ENCODE measurements at regions not wholly inside any gene's neighbourhood (a gene's known extent, or its start where the extent isn't known, plus 50 kb on each side); places are given as distances from the start of the nearest gene placed in this dataset.

DNA sequence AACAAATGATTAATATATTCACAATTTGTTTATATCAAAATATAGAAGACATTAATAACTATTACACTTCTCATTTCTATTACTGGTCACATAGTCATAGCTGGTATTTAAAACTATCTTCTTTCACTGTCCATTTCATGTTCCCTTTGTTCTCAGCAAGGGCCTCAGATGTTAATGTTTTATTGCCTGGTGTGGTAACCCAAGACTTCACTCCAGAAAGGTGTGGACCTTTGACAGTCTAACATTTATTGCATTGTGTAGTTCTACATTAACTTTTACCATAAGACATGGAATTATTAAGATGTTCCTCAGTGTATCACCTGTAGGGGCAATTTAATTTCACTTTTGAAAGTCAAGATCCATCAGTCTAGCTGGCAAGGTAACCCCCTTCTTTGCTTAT is 691.3 kb downstream of the SQOR start:
- no peak for DNase-seq

DNA sequence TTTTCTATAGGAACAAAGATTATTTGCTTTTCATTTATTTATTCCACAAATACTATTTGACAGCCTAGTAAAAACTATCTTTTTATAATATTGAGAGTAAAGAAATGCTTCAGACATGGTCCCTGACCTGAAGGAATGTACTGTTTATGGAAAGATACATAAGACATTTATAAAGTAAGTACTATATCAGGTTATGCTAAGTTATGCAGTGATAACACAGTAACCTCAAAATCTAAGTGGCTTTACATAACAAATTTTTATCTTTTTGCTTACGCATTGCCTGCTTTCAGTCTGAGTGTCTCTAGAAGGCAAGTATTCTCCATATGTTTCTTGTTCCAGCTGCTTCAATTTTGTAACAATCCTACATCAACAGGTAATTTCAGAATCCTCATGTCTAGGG is 694.0 kb downstream of the SQOR start:
- peak; percentile 12 for DNase-seq

DNA sequence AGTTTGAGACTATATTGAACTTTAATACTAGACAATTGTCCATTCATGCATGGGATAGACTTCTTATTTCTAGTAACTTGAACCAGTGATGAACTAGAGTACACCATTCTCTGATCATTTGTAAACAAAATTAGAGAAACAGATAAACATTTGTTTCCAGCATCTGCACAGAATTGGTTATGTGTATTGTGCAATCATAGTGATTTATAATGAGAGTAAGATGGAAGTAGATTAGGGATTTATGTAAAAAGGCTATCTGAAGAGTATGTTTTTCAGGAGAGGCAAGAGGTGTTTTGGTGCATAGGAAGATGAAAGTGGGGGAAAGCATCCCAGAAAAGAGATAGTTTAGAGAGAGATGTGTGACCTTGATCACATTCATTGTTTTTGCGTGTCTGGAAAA is 695.0 kb downstream of the SQOR start:
- no peak for DNase-seq

DNA sequence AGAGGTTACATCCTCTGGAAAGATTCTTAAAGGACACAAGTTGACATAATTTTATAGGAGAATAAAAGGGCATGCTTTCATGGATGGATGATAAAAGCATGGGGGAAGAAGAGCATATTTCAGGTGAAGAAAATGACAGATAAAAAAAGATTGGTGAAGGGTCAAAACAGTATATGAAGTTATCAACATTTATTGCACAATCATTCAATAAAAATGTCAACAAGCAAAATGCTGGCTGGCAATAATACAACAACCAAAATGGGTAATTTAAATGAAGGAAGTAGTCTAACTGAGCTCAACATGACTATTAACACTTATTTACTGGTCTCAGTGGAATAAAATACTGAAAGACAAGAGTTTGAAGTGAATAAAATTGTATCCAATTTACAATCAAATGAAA is 696.7 kb downstream of the SQOR start:
- no peak for DNase-seq

DNA sequence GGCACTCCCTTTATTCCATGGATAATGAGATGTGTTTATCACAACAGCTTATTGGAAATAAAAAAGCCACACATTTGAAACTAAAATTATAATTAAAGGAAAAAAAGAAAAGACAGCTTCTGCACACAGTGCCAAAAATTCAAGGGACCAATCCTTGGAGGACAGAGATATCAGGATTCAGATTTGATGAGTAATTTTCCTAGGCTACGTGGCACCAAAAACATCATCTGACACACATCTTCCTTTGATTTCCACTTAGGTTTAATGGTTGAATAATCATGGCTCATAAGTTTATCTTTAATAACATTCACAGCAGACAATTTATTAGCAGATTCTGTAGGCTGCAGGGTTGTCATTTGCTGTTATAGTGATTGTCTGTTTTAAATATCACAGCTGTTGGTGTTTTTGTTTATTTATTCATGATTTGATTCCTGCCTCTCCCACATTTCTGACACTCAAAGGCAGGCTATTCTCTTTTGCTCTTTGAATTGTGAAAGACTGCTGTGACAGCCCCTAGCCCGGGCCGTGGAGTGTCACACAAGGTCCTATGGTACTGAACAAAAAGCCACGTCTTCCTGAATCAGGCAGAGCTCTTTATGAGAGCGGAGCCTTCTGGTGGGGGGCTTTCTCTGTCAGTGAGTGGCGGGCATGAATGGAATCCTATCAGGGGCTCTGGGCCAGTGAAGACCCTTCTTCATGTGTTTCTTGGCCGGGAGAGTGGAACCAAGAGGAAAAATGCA is 708.5 kb downstream of the SQOR start:
- peak; percentile 76 for DNase-seq

DNA sequence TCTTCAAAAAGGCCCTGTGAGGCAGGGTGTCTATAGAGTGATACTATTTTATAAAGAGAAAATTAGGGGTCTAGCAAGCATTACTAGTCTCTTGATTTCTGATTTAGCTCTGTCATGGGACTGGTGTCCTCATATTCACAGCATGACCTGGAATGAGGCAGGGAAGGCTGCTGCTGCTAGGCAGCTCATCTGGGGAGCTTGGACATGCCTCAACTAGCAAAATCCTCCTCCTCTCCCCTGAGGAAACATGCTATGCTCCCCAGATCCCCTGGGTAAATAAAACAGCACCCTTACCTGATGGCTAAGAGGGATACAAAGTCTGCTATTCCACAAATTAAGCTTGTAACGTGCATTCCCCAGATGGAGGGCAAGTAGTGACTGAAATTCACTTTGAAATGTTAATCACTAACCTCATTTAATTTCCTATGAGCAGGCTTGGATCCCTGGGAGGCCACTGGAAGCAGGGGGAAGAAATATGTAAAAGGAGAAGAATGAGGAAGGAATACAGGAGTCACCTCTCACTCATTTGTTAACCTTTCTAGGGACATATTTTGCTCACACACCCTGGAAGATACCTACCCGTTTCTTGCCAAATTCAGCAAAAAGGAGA is 709.4 kb downstream of the SQOR start:
- DNase-seq, result peak; percentile 97

DNA sequence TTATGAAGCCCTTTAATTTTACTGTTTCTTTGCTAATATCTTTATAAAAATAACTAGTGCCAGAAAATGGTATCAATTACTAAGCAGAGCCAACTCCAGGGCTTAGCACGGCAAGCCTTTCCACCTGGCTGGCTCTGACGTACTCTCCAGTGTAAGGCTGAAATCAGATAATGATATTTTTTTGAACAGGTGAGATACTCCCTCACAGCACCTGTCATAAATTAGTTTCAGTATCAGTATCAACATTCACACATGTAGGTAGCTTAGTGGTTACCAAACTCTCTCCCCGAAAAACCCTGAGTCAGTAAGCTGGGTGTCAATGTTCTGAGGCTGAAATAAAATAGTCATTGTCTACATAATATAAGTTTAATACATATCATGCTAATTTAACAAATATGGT is 710.1 kb downstream of the SQOR start:
- peak; percentile 96 for DNase-seq

DNA sequence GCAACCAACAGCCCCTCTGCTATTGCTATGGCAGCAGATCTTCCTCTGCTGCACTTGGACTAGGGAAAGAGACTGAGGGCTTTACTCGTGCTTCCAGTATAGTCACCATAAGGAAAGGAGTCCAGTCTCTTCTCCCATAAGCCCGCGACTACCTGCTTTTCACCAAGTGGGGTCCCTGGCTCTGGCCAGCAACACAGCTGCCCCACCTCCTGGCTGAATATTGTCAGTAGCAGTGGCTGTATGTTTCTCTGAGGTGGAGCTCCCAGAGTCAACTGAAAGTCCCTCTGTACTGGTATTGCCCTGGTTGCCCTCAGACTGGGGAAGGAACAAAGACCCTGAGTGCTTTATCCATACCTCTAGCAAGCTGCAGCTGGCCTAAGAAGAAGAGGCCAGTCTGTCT is 719.6 kb downstream of the SQOR start:
- DNase-seq, result no peak

DNA sequence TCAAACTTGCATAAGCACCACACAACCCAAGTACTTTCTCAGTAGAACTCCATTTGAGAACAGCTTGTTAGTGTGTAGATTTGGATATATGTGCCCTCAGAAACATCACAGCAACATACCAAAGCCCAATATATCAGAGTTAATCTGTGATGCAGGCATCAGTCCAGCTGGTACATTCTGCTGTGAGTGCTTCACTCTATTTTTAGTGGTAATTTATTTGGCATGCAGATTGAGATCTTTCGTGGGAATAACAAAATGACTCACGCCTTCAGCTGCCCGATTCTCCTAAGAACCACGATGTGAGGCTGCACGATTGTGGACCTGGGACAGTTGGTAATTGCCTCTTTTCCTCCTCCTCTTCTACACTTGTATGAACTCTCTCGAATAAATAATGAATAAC is 730.7 kb downstream of the SQOR start:
- DNase-seq, result peak; percentile 35

DNA sequence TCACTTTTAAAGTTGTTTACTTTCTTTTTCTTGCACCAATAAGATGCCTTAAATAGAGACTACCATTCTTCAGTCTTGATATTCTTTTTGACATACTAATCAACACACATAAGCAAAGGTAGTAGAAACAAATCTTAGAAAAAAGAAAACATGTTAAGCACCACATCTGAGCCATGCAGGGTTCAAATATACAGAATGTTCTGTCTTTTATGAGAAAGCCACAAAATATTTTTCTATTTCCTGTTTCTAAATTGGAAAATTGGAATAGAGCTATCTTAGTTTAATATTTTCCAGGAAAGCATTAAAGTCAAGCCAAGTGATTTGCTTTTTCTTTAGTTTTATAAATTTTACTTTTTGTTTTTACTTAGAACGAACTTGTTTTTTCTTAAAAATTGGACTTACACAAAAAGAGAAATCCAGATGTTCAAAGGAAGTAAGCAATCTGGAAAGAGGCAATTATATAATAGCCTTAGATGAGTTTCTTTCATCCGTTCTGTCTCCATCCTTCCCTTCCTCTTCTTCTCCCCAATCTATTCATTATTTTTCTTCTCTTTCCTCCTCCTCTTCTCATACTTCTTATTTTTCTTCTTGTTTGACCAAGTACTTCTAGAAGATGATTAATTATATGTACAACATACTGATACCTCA is 731.7 kb downstream of the SQOR start:
- DNase-seq, result no peak

DNA sequence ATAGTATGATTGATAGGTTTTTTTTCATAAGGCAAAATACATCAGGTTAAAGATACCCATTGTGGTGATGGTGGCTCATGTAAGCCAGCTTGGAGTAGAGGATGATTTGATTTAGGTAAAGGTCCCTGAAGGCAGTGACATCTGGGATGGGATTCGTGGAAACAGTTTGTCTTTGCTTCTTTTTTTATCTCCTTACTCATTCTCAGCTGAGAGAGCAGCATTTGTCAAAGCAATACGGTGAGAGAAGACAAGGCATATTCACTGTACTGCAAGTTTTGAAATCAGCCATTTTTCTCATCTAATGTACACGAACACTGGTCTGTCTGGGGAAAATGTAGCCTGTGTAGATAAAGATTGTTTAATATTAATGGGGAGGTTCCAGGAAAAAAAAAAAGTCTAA is 749.1 kb downstream of the SQOR start:
- DNase-seq, result no peak

DNA sequence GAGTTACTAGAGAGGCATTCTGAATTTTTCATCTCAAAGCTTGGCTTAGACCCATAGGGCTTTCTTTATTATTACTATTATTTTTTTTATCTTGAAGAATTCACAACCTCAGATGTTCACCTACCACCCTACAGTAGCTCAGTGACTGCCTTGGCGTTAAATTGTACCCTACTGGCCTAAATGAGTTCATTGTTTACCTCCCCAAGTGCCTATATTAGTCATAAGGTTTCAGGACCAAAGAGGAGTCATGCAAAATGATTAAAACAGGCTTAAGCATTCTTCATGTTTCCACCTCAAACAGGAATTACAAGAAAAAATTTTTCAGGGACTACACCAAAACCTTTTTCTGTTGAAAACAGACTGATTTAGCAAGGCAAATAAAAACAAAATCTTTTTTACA is 751.5 kb downstream of the SQOR start:
- no peak for DNase-seq

DNA sequence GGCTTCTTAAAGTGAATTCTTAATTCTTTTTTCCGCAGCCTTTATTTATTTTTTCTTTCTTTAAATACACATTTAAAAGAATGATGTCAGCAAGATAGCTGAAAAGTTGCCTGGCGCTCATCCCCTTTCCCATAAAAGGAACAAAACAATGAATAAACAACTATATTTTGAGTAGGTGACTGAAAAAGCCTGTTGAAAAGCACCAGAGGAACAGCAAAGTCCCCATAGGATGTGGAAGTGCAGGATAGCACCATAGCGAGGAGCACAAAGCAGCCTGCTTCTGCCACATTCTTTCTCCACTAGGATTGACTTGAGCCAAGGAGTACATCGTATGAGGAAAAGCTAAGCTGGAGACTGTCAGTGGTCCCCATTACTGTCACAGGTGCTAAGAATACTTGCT is 754.9 kb downstream of the SQOR start:
- no peak for DNase-seq

DNA sequence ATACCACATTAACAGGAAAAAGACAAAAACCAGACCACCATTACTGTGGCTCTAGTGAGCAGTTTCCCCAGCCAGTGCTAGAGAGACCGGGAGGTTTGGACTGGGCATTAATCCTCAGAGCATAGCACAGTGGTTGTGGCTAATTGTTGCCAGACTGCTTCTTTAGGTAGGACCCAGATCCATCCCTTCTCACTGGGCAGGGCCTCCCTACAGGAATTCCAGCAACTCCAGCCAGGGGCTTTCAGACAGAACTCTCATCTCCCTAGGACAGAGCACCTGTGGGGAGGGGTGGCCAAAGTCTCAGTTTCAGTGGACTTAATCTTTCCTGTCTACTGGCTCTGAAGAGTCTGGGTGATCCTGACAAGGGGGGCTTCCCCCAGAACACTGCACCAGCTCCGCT is 759.6 kb downstream of the SQOR start:
- no peak for DNase-seq

DNA sequence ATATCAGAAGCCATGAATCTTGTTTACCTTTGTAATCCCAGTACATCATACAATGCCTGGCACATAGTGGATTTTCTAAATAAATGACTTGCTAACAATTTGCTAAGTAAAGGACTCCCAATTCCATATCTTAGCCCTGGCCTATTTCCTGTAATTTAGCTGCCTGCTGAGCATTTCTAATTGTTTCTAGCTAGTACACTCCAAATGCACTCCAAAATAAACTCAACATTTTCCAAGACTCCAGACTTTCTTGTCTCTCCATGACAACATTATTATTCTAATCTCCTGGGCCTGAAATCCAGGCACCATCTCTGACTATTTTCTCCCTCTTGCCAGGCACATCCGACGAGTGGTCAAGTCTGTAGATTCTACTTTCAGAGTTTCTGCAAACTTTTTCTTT is 773.5 kb downstream of the SQOR start:
- DNase-seq, result no peak

DNA sequence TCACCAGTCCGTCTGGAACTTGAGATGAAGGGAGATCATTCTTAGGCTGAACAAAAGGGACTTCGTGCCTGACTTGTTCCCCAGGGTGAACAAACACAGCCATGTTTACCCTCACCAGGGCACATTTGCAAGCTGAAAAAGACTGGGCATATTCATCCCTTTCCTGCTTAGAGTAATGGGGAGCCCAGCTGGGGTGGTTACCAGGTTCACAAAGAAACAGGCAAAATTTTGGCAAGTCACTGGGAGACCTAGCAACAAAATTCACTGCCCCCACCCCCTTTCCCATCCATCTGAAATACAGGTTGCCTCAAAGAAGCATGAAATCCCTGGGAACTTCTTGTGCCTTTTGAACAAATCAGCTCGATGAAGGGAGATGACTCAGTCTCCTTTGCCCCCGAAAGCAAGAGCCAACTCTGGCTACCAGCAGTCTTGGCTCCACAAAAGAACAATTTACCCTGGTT is 775.0 kb downstream of the SQOR start:
- DNase-seq, result no peak

DNA sequence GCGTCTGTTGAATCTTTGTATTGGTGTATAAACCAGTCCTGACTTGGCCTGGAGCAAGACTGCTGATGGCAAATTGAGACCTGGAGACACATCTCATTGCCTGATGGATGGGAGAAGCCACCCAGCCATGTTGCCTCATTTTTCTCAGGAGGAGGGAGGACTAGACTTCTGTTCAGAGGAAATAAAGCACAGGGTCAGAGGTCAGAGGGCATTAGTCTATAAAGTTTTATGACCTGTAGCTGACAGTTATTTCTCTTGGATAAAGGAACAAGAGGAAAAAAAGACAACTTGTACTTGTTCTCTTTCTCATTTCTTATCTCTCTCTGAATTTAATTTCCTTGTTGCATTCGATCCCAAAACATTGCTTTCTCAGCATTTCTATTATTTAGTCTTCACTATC is 775.9 kb downstream of the SQOR start:
- DNase-seq, result no peak

DNA sequence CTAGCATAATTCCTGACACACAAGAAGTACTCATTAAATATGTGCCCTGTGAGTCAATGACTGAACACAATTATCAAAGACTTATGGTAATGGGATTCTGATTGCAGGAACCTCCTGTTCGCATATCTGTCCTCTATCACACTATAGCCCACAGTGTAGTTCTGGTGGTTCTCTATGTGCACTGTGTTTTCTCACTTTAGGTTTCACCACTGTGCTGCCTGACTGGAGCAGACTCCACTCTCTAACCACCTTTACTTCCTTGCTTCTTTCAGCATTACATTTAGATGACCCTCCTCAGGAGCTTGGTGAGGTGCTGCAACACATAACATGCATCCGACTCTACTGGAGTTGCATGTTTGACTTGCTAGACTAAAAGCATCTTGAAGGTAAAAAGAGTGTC is 777.1 kb downstream of the SQOR start:
- DNase-seq, result no peak

DNA sequence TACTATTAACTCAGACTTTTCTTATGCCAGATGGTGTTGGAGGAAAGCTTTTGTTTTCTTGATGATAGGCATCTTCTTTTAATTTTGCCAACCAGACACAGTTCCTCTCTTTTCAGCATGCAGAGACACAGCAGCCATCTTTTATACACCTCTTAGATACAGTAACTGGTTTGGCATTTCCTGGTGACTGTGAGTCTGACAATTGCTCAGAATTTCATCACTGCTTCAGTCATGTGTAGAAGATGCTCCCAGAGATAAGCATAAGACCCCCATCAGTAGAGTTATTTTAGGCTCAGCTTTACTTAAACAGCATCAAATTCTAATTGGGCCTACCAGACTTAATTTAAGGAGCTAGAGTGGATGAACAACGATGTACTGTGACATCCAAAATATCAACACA is 779.0 kb downstream of the SQOR start:
- no peak for DNase-seq

DNA sequence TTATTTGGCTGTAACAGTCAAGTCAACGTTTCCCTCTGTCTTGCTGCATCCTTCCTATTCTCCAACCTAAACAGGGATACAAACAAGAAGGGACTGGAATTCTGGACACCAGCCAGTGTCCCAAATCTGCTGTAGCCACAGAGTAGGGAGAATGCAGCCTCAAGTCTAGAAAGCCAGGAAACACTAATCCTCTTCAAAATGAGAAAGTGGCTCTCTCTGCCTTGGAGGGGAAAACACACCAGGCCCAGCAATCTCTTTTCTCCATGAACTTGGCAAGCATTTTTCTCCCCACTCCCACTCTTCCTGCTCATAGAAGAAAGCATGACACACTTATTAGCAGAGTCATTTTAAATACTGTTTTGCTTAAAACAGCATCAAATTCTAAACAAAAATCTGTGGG is 781.7 kb downstream of the SQOR start:
- no peak for DNase-seq

DNA sequence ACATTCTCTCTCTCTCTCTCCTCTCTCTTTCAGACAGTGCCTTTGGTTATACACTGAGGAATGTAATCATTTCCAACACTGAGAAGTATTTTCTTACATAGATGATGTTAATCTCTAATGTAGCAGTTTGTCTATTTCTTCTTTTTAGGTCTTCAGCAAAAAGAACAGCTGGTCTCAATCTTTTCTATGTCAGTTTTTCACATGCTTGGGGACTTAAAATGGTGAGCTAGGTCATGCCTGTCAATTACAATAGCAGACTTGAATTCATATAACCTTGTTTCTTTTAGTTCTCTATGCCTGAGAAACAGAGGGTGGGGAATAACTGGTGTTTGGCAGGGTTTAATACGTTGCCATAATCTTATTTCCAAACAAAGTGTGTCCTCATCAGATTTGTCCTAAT is 786.2 kb downstream of the SQOR start:
- DNase-seq, result peak; percentile 30

DNA sequence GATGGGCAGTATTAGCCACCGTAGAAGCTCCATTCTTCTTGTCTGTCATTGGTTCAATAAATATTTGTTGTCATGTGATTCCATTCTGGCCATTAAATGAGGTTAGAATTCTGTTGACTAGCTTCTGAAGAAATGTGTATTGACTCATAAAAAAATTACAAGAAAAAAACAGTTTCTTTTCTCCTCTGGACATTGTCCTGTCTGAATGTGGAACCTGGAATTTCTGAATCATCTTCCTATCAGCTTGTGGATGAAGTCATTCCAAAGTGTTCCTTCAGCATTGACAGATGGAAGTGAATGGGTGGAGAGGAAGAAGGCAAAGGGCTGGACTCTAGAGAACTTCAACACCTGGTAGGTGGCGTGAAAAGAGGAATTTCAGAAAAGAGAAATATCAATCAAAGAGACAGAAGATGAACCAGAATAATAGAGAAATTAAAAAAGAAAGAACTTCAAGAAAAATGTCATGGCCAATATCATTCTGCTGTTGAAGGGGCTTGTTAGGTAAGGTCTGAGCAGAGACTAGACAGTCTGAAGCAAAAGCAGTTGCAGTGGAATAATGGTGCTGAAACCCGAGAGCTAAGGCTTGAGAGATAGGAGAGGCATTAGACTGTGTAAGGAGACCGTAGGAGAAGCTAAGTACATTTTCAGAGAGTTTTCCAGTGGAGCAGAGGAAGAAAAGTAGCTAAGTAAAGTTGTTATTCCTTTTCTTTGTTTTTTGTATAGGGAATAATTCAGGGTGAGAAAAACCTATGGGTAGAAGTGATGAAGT is 806.6 kb downstream of the SQOR start:
- peak; percentile 70 for DNase-seq

DNA sequence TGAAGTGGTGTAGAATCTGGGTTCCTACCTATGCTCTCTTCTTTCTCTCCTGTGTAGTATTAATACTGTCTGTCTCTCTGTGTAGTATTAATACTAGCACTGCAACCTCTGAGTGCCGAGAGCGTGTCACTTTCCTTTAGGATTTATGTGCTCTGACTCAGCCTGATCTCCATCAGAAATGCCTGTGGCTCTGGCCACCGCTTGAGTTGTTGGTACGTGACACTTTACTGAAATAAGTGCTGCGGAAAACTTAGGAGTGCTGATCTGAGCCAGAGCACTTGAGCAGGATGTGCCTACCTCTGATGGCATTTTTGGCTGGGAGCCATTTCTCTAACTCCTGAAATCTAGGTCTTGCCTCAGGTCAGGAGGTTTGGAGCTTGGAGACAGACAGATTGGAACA is 807.4 kb downstream of the SQOR start:
- peak; percentile 14 for DNase-seq
